ENCODE measurements at regions not wholly inside any gene's neighbourhood (a gene's known extent, or its start where the extent isn't known, plus 50 kb on each side); places are given as distances from the start of the nearest gene placed in this dataset.

DNA sequence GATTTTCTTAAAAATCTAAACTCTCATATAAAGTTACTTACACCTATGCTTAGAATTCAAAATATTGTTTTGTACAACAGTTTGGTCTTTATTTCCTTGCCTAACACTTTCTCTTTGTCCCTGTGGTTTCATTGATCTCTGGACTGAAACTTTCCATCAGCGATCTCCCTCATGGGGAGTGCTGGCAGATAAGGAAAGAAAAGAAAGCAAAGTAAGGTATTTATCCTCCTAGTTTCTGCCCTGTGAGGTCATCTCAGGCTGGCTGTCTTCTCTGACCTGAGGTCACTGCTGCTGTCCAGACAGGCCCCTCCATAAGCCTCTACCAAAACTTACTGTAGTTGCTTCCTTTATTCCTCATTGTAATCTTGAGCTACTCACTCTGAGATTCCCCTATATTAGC lies 57.9 kb upstream of the EPHA6 start:
- no peak overlapping the region for H3K27ac ChIP-seq
- intact Hi-C loops (cut with DNase I) = no loop called here
- WGBS, 2 donors = 50 to 59% methylated on average over 1 of the region's 1 CpG

DNA sequence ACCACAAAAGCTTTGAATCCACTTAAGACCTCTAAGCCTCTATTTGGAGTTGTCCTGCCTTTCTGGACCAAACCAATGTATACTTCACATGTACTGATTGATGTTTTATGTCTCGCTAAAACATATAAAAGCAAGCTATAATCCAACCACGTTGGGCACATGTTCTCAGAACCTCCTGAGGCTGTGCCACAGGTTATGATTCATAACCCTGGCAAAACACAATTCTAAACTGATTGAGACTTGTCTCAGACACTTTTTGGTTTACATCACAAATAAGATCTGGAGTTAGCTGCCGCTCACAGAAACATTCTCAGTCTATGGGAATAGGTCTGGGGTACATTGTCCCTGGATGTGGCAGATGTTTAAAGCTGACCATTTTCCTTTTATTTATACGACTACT lies 53.4 kb upstream of the EPHA6 start:
- DNase-seq = no peak
- H3K4me1 ChIP-seq = no peaks in the 10 kb centered on the region
- H3K9me3 ChIP-seq = no peaks in the 10 kb centered on the region
- no peak overlapping the region for H3K4me3 ChIP-seq
- 34 to 44% methylated on average over 4 of the region's 4 CpGs for WGBS, 2 donors
- H3K27ac ChIP-seq = no peak overlapping the region
- no peaks in the 10 kb centered on the region for H3K36me3 ChIP-seq
- no peak for TF ChIP-seq POLR2A (IDR thresholded peaks at IDR 0.05)
- TF ChIP-seq, protein P1, sequence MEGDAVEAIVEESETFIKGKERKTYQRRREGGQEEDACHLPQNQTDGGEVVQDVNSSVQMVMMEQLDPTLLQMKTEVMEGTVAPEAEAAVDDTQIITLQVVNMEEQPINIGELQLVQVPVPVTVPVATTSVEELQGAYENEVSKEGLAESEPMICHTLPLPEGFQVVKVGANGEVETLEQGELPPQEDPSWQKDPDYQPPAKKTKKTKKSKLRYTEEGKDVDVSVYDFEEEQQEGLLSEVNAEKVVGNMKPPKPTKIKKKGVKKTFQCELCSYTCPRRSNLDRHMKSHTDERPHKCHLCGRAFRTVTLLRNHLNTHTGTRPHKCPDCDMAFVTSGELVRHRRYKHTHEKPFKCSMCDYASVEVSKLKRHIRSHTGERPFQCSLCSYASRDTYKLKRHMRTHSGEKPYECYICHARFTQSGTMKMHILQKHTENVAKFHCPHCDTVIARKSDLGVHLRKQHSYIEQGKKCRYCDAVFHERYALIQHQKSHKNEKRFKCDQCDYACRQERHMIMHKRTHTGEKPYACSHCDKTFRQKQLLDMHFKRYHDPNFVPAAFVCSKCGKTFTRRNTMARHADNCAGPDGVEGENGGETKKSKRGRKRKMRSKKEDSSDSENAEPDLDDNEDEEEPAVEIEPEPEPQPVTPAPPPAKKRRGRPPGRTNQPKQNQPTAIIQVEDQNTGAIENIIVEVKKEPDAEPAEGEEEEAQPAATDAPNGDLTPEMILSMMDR (IDR thresholded peaks at IDR 0.05) = no peak
- intact Hi-C loops (cut with DNase I) = no loop called here
- no peaks in the 10 kb centered on the region for H3K27me3 ChIP-seq

More for the DNA sequence above, 57.9 kb upstream of the EPHA6 start:
- H3K27me3 ChIP-seq = no peaks in the 10 kb centered on the region
- H3K9me3 ChIP-seq = no peaks in the 10 kb centered on the region
- TF ChIP-seq POLR2A (IDR thresholded peaks at IDR 0.05) = no peak
- TF ChIP-seq, protein P1 (IDR thresholded peaks at IDR 0.05) = no peak
- DNase-seq = no peak
- H3K4me1 ChIP-seq = no peaks in the 10 kb centered on the region
- H3K36me3 ChIP-seq = no peaks in the 10 kb centered on the region
- H3K4me3 ChIP-seq = no peak overlapping the region

Small RNAs in the stretch of these regions (small RNA-seq; reads per million reads assigned to genes)
- gene MIR8060 (0 reads per million in 4 donors), gene RNU6-1094P (0 reads per million in 4 donors)

Measured in esophagus squamous epithelium (tissue), 5 donors.